ENCODE measurements at regions not wholly inside any gene's neighbourhood (a gene's known extent, or its start where the extent isn't known, plus 50 kb on each side); places are given as distances from the start of the nearest gene placed in this dataset.

GRCh38 chr4:189420572-189420971, 520.1 kb upstream of the FRG1 start:
- H3K4me3 ChIP-seq (ENCODE audit: low read depth, low read length): no peak overlapping the region
- TF ChIP-seq CTCF (IDR thresholded peaks at IDR 0.05; ENCODE audit: insufficient read depth, low read length, missing control alignments): no peak
- POLR2A ChIA-PET: no interaction called here
- DNase-seq (ENCODE audit: low read depth, low spot score): no peak
- CTCF ChIA-PET: no interaction called here

GRCh38 chr4:189436207-189436606, 504.5 kb upstream of the FRG1 start:
- no peak overlapping the region for H3K4me3 ChIP-seq (ENCODE audit: low read depth, low read length)
- no peak for TF ChIP-seq CTCF (IDR thresholded peaks at IDR 0.05; ENCODE audit: insufficient read depth, low read length, missing control alignments)
- POLR2A ChIA-PET: no interaction called here
- no peak for DNase-seq (ENCODE audit: low read depth, low spot score)
- CTCF ChIA-PET: no interaction called here

- ChIA-PET POLR2A (no interaction called here), CTCF (no interaction called here)
- no peak for DNase-seq (ENCODE audit: low read depth, low spot score)
- no peak overlapping the region for H3K4me3 ChIP-seq (ENCODE audit: low read depth, low read length)
- TF ChIP-seq CTCF (IDR thresholded peaks at IDR 0.05; ENCODE audit: insufficient read depth, low read length, missing control alignments): no peak
These were observed 500.0 kb upstream of the FRG1 start for GRCh38 chr4:189440716-189441115.

GRCh38 chr4:189443341-189443740, 497.3 kb upstream of the FRG1 start:
- no peak overlapping the region for H3K4me3 ChIP-seq (ENCODE audit: low read depth, low read length)
- DNase-seq (ENCODE audit: low read depth, low spot score): no peak
- ChIA-PET CTCF (no interaction called here), POLR2A (no interaction called here)
- no peak for TF ChIP-seq CTCF (IDR thresholded peaks at IDR 0.05; ENCODE audit: insufficient read depth, low read length, missing control alignments)

- no peak for TF ChIP-seq CTCF (IDR thresholded peaks at IDR 0.05; ENCODE audit: insufficient read depth, low read length, missing control alignments)
- ChIA-PET POLR2A (interaction anchor here (0.6 kb wide), 1 partner anchor 89 kb away, joined by 5 read pairs; no protein-coding TSS in a partner anchor), CTCF (no interaction called here)
- H3K4me3 ChIP-seq (ENCODE audit: low read depth, low read length): no peak overlapping the region
- no peak for DNase-seq (ENCODE audit: low read depth, low spot score)
These were observed 495.1 kb upstream of the FRG1 start for GRCh38 chr4:189445613-189446012.

- CTCF ChIA-PET: no interaction called here
- DNase-seq (ENCODE audit: low read depth, low spot score): no peak
- POLR2A ChIA-PET: no interaction called here
- no peak overlapping the region for H3K4me3 ChIP-seq (ENCODE audit: low read depth, low read length)
- TF ChIP-seq CTCF (IDR thresholded peaks at IDR 0.05; ENCODE audit: insufficient read depth, low read length, missing control alignments): no peak
These were observed 476.9 kb upstream of the FRG1 start for GRCh38 chr4:189463734-189464133.
